Left lung (tissue), 4 donors: ENCODE measurements at regions not wholly inside any gene's neighbourhood (a gene's known extent, or its start where the extent isn't known, plus 50 kb on each side); places are given as distances from the start of the nearest gene placed in this dataset.
A peak's percentile ranks its signal among the peaks of the same experiment; 100 is the strongest.

ENCODE experiments used
- ATAC-seq: fragments of 200-7000 bp; cut with Tn5 transposase; one replicate; pipeline ENCODE4 v1.9.1; 2020; ENCODE audit warnings: moderate library complexity
- DNase-seq, 4 donors: peaks; one replicate each; pipeline ENCODE4 v3.0.0-alpha.2; 2013 to 2020
- H3K27ac ChIP-seq, 2 donors: fragments of 200-600 bp; sonication (generic) in 1 of 2; one replicate each; pipeline versions ENCODE4 v1.5.0 to v1.8.0; 2020 to 2021
- H3K27me3 ChIP-seq, 2 donors: fragments of 200-600 bp; sonication (generic) in 1 of 2; one replicate each; pipeline versions ENCODE4 v1.5.0 to v1.8.0; 2020 to 2021
- H3K36me3 ChIP-seq, 2 donors: fragments of 200-600 bp; sonication (generic) in 1 of 2; one replicate each; pipeline versions ENCODE4 v1.5.0 to v1.8.0; 2020 to 2021
- H3K4me1 ChIP-seq, 2 donors: fragments of 200-600 bp; one replicate each; pipeline ENCODE4 v1.8.0; 2021
- H3K4me3 ChIP-seq, 2 donors: fragments of 200-600 bp; sonication (generic) in 1 of 2; one replicate each; pipeline versions ENCODE4 v1.5.0 to v1.8.0; 2020 to 2021; ENCODE audit warnings: mild to moderate bottlenecking in 1 of 2
- H3K9me3 ChIP-seq, 2 donors: fragments of 200-600 bp; sonication (generic) in 1 of 2; one replicate each; pipeline versions ENCODE4 v1.5.0 to v1.8.0; 2020 to 2021
- intact Hi-C, 2 donors: fragments of 100-400 bp; cut with DNase I; formaldehyde crosslinking; loops; one replicate each; pipeline versions ENCODE4 v1.11.2 to v1.14.2; 2022
- TF ChIP-seq, protein P1 (sequence below), 2 donors: fragments of 200-600 bp; sonication (generic) in 1 of 2; IDR thresholded peaks; one replicate each; pipeline versions ENCODE4 v1.5.0 to v1.8.0; 2021; ENCODE audit warnings: antibody characterized with exemption in 2 of 2
- donor health status: DM: no; HTN: yes; CAD: no.
- donor health status: DM: no; HTN: no; CAD: no.

DNA sequence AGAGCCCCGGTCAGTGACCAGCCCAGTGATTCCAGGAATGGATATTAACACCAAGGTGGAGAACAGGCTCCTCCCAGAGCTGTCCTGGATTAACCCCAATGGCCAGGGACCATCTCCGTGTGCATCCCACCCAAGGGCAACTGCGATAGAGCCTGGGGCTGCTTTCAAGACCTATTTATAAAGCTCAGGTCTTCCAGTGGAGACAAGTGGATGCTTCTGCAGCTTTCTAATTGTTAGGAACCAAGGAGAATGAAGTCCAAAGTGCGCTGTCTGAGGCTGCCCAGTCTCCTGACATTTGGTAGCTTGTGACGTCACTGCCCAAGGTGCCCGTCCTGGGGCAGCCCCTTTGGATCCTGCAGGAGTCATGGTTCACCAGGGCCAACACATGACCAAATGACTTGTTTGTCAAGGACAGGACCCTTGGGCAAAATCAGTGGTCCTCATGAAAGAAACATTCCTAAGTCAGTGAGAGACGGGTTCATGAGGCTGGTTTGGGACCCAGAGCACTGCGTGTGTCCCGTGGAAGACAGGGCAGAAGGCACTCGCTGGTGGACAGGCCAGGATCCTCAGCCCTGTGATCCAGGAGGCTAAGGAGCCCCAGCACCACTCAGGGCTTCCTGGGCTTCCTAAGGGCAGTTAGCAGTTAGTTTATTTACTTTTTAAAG, 174.9 kb downstream of the ANKRD60 start:
- Histone ChIP-seq H3K27me3 (peaks cover 0 to 3% of the 10 kb centered on the region in 2 donors), H3K27ac (no peak overlapping the region), H3K4me3 (no peak overlapping the region), H3K4me1 (no peaks in the 10 kb centered on the region), H3K36me3 (no peaks in the 10 kb centered on the region), H3K9me3 (peaks cover 0 to 7% of the 10 kb centered on the region in 2 donors)
- TF ChIP-seq, protein P1, sequence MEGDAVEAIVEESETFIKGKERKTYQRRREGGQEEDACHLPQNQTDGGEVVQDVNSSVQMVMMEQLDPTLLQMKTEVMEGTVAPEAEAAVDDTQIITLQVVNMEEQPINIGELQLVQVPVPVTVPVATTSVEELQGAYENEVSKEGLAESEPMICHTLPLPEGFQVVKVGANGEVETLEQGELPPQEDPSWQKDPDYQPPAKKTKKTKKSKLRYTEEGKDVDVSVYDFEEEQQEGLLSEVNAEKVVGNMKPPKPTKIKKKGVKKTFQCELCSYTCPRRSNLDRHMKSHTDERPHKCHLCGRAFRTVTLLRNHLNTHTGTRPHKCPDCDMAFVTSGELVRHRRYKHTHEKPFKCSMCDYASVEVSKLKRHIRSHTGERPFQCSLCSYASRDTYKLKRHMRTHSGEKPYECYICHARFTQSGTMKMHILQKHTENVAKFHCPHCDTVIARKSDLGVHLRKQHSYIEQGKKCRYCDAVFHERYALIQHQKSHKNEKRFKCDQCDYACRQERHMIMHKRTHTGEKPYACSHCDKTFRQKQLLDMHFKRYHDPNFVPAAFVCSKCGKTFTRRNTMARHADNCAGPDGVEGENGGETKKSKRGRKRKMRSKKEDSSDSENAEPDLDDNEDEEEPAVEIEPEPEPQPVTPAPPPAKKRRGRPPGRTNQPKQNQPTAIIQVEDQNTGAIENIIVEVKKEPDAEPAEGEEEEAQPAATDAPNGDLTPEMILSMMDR (IDR thresholded peaks at IDR 0.05), result no peak
- DNase-seq (no peak), ATAC-seq (no peak)
- intact Hi-C loops, result no loop called here

DNA sequence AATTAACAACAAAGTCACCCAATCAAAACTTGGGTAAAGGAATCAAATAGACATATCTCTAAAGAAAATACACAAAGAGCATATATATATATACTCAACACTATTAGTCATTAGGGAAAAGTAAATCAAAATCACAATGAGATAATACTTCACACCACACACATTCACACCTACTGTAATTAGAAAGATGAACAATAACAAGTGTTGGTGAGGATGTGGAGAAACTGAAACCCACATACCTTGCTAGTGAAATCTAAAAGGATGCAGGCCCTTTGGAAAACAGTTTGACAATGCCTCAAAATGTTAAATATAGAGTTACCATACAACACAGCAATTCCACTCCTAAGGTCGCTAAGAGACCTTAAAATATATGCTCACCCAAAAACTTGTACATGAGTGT, 177.1 kb downstream of the ANKRD60 start:
- Histone ChIP-seq H3K9me3 (peaks cover 0 to 7% of the 10 kb centered on the region in 2 donors), H3K4me1 (no peaks in the 10 kb centered on the region), H3K36me3 (no peaks in the 10 kb centered on the region), H3K4me3 (no peak overlapping the region), H3K27ac (no peak overlapping the region), H3K27me3 (peaks cover 0 to 3% of the 10 kb centered on the region in 2 donors)
- DNase-seq, result no peak
- no peak for ATAC-seq
- TF ChIP-seq, protein P1 (IDR thresholded peaks at IDR 0.05), result no peak
- intact Hi-C loops, result no loop called here

DNA sequence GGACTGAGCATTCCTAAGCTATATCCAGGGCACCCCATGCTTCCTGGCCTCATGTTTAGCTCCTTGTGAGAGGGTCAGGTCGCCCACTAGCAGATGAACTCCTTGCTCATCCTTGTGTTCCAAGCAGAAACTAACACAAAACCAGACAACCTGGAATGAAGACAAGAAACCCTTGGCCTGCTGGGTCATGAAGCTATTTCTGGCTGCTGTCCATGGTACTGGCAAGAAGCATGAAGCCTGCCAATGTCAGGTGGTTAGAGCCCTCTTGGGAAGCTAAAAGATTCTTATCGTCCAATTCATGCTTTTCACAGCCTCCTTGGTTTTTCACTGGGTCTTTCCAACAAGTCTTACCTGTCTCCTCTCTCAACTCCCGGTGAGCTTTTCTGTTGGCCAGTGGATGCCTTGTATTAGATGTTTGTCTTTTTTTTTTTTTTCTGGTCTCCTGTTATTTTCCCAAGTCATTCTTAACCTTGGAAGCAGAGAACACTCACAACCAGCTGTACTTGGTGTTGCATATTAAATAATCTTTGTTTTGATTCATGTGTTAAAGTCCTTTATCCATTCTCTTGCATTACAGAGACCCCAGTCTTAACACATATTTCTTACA, 180.3 kb downstream of the ANKRD60 start:
- no peak overlapping the region for H3K27ac ChIP-seq
- H3K36me3 ChIP-seq, result no peaks in the 10 kb centered on the region
- no peak overlapping the region for H3K4me3 ChIP-seq
- DNase-seq (peak in 1 of 4 donors; percentile 51), ATAC-seq (no peak)
- no peaks in the 10 kb centered on the region for H3K4me1 ChIP-seq
- peaks cover 0 to 7% of the 10 kb centered on the region in 2 donors for H3K9me3 ChIP-seq
- TF ChIP-seq, protein P1 (IDR thresholded peaks at IDR 0.05), result no peak
- intact Hi-C loops, result no loop called here
- no peaks in the 10 kb centered on the region for H3K27me3 ChIP-seq

DNA sequence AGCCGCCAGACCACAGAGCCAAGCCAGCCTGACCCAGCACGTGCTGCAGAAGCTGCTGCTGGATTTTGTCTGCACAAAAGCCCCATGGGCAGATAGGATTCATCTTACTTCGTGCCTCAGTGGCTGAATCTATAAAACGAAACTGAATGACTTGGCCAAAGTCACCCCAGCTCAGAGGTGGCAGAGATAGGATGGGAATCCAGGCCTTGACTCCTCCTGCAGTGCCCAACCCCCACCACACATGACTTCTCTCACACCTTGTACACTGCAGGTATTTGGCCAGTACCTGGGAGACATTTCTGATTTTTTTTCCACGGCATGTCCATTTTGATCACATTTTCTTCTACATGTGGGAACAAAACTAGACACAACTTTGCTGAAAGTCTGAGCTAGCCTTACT, 182.1 kb downstream of the ANKRD60 start:
- Histone ChIP-seq H3K4me1 (no peaks in the 10 kb centered on the region), H3K9me3 (no peaks in the 10 kb centered on the region), H3K36me3 (no peaks in the 10 kb centered on the region), H3K27me3 (no peaks in the 10 kb centered on the region), H3K27ac (no peak overlapping the region), H3K4me3 (no peak overlapping the region)
- DNase-seq (no peak), ATAC-seq (no peak)
- intact Hi-C loops, result no loop called here
- TF ChIP-seq, protein P1 (IDR thresholded peaks at IDR 0.05), result no peak

DNA sequence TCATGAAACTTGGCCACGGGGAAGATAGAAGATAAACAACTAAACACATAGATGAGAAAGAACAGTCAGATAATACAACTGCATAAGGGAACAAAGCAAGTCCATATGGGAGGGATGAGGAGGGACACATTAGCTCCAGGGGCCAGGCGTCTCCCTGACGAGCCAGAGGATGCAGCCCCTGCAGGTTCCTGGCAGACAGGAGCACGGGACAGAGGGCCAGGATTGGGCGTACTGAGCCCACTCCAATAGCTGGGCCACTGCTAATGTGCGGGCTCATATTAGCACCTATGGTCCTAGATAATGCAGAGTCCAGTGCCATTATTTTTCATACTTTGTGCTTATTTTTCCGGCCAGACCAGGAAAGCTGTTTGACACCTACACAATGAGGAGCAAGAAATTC, 182.9 kb downstream of the ANKRD60 start:
- H3K9me3 ChIP-seq, result no peaks in the 10 kb centered on the region
- DNase-seq (no peak), ATAC-seq (no peak)
- intact Hi-C loops, result no loop called here
- H3K4me1 ChIP-seq, result no peaks in the 10 kb centered on the region
- TF ChIP-seq, protein P1 (IDR thresholded peaks at IDR 0.05), result no peak
- no peak overlapping the region for H3K4me3 ChIP-seq
- H3K36me3 ChIP-seq, result no peaks in the 10 kb centered on the region
- no peak overlapping the region for H3K27ac ChIP-seq
- H3K27me3 ChIP-seq, result no peaks in the 10 kb centered on the region
